GM18868 (cell line): ENCODE measurements at regions not wholly inside any gene's neighbourhood (a gene's known extent, or its start where the extent isn't known, plus 50 kb on each side); places are given as distances from the start of the nearest gene placed in this dataset.

Experiments
- ATAC-seq: cut with Tn5 transposase; IDR thresholded peaks from one replicate; pipeline ENCODE4 v1.9.1; 2021; ENCODE audit warnings: mild to moderate bottlenecking, moderate library complexity; ENCODE audit not compliant: unreplicated experiment

DNA sequence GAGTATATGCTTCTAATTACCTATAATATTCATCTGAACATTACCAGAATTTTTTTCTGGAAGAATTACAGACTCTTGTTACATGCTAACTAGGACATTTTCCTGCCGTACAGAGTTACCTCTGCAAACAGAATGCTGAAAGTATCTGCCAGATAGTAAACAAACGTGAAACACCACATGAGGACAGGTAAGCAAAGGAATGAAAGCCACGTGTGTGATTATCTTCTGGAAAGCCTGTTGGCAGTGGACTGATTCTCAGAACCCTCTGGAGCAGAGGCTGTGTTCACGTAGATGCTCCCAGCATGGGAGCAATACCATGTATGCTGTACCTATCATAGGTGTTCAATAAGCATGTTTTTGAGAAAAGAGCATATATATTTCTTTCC, 472.6 kb downstream of the ENC1 start:
- ATAC-seq = no peak

DNA sequence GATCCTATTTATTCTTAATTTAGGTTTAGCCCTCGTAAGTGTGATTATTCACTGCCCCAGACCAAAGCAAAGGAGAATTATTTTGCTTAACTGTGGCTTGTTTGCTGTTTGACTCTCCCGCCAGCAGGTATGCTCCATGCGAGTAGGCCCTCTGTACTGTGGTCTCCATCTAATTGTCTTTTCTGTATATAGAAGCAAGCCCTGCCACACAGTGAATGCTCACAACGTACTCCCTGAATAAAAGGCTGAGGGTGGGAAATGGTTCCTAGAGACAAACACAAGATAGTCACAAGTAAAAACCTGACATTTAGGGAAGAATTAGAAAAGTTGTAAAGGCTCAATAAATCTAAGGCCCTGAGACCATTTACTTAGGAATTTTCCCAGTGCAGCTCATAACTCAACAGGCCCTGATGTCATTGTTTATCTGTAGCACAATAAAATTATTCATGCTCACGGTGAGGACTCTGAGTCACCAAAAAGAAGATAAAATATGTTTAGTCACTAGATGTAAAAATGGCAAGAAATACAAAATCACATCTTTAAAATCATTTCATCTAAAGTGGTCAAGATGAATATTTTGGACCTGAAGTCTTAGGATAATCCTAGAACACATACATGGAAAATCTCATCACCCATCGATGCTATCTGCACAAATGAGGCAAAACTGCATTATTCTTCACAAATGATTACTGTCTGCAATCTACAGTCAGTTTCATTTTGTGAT, 473.2 kb downstream of the ENC1 start:
- ATAC-seq = no peak

DNA sequence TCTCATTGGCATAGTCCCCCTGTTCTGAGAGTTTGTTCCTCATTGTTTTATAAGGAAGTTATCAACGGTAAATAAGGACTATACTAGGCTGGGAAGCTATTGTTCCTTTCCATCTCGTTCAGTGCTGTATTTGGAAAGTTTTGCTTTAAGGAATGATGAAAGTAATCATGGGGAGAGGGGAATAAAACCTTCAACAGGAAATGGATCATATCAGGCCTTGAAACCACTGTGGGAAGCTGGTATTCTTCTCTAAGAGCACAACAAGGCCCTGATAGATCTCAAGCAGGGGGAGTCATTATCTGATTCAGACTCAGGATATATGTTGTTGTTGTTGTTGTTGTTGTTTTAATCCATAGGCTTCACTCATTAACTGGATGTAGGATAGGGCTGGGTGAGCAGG, 474.5 kb downstream of the ENC1 start:
- ATAC-seq = no peak

DNA sequence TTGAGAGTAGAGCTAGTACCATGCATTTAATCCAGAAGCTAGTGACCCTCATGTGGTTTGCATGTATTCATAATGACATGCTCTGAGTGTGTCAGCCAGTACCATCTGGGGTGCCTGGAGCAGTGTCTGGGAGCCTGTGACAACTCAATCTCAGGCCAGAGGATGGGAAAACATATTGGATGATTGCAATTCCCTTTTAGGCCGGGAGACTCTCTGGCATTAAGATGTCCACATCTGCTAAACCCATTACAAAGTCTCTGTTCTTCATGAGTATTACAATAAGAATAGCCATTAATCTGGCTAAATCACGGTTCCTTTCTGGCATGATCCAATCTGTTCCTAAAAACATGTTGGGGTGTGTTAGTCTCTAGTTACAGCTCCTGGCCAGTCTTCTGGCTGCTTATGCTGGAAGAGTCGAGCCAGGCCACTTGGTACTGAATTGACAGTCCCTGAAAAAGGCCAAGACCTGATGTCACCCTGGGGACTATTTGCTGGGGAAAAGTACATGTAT, 475.7 kb downstream of the ENC1 start:
- no peak for ATAC-seq

DNA sequence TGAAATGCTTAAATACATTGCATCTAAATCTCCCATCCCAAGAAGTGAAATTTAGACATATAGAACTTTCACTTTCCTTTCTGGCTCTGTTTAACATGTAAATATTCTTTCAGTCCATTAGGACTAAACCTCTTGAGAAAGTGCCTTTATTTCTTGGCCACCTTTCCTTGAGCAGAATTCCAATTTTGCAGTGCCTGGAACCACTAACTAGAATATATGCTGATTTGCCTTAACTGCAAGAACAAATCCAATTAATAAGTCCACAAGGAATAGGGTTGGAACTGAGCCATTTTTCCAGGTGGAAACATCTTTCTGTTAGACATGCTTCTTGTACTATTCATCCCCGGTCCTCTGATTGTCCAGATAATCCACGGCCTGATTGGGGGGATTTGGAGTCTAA, 478.0 kb downstream of the ENC1 start:
- no peak for ATAC-seq

DNA sequence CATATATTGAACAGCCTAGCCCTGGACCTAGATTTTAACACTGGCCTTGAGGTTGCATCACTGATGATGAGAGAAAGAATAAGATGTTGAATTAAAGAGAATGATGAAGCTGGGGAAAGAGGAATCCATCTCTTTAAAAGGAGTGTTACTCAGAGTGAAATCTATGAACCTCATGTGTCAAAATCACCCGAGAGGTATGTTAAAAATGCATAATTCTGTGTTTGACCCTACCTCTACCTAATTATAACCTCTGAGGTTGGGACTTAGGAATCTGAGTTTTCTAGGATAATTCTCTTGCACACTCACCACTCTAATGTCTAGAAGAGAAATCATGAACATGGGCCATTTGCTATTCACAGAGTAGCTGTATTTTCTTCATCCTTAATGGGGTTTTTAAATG, 479.4 kb downstream of the ENC1 start:
- no peak for ATAC-seq

DNA sequence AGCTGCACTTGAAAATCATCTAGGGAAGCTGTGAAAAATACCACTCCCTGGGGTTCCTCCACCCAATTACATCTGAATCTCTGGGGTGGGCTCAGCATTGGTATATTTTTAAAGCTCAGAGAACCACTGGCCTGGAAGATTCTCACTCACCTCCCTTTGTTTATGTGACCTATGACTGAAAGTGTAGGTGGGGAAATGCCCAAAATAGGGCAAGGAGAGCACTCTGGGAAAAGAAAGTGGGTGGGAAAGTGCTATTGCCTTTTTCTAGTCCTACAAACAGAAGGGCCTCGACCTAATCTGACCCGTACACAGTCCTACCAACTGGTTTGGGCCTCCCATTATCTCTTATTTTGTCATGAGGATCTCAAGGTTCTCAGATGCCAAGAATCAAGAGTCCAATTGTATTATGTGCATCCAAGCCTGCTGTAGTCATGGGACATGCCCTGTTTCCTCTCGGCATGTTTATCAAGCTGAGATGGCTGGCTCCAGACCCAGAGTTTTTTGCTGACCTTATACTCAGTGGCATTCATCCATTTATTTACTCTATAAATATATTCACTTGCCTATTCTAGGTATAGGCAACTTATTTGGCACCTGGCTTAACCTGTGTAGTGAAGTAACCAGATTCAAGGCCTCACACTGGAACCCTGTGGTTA, 483.7 kb downstream of the ENC1 start:
- no peak for ATAC-seq

DNA sequence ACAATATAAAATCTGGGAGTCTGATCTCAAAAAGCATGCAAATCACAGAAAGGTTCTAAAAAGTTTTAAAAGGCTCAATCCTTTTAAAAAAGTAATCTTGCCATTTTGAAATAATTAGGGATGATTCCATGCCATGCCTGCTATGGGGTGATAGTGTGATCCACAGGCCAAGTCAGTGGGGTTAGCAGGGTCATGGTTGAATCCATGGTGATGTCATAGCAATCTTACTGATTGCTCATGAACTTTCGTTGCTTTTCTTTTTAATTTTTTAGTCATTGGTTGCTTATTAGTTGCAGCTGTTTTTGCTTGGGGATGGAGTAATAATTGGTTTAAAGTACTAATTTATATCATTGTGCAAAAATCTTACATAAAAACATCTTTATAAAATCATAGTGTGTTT, 485.0 kb downstream of the ENC1 start:
- ATAC-seq = no peak

DNA sequence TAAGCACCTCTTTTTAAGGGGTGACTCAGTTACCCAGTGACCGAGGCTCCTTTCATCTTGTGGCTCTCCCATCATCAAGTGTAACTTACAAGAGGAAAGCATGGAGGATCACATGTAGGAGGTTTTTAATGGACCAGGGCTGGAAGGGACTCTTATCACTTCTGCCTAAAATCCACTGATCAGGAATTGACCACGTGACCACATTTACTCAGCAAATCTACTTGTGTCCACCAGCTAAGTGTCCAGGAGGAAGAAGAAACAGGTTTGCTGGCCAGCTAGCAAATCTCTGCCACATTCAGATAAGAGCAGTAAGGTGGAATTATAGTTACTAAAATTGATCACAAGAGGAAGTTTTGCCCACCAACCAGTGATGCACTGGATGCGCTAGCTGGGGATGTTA, 486.0 kb downstream of the ENC1 start:
- ATAC-seq = no peak

DNA sequence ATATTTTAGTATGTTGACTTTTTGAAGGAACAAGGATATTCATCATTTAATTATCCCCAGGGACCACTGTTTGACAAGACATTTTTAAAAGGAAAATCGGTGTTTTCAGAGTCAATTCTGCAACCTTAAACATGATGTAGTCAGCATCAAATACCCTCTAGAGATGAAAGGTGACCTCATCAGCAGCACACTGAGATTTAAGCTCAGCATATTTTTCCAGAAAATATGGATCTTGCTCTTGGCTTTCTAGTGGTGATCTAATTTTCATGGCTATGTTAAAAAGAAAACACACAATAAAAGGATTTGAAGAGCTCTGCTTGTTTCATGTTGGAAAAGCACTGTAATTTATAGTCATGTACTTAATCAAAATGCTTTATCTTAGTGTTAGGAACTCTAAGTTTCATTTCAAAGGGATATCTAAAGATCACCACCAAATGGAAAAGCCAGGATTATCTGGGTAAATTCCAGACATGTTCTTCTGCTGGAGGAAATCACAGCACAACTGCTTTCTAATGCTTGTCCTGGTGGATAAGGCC, 487.2 kb downstream of the ENC1 start:
- no peak for ATAC-seq

DNA sequence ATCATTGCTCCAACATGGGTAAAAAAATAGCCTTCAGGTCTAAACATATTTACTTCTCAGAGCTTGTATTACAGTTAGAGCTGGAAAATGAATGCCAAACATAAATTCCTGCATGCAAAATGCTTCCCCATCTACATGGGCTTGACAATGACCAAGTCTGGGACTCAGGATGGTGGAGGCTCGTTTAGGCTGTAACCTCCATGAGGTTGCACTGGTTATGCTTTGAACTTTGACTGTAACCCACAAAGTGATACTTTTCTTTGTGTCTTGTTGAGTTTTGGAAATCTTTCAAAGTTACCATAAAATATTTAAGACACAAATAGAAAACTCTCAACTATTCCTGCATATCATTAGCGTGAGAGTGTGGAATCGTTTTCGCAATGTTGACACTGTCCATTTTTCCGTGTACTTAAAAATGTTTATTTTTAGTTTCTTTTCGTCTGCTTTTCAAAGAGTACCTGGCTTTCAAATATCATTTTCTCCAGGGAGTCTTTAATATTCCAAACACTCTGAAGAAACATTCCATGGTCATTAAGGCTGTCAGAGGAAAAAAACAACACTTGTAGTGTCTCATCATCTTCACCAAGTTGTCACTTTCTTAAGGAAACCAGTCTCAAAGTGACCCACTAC, 487.8 kb downstream of the ENC1 start:
- no peak for ATAC-seq

DNA sequence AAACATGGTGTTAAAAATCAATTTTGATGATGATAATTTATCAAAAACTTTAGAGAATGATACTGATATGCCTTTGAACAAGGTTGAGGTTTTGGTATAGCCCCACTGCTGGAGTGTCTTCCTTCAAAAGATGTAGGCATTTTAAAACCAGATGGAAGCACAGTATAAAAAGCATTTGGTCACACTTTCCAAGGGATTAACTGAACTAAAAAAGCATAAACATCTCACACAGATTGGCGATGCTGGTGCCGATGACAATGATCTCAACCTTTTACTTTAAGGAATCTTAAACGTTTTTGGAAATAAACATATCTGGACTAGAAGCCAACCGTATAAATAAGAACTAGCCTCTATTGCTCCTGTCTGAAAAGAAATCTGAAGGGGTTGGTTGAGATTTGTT, 488.4 kb downstream of the ENC1 start:
- no peak for ATAC-seq

DNA sequence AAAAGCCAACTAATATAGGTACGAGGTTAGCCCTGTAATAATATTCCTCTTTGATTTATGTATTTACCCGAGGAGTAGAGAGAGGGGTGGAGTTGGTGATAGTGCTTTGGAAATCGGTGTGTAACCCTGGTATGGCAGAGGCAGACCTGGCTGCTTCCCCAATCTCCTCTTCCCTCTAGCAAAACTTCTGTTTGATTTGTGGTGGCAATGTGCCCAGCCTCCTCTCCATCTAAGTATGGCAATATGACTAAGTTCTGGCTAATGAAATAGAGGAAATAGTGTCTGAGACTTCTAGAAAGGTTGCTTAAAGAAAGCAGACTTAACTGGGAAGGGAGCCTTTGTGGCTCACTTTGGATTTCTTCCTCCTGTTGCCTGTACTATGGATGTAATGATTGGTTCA, 491.1 kb downstream of the ENC1 start:
- ATAC-seq = no peak

DNA sequence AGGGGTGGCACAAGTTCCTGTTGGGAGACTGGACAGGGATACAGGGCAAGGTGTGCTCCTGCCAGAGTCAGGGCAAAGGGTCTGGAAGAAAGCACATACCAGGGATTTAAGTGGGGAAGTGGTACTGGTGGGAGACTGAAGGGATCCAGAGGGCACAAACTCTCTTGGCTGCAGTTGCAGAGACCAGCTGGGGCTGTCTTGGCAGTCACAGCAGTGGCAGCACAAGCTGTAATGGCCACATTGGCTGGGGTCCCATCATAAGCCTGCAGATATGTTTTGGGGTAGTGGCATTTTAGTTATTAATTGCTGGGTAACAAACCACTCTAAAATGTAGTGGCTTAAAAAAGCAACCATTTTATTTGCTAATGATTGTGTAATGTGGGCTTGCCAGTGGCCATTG, 492.2 kb downstream of the ENC1 start:
- ATAC-seq = no peak

DNA sequence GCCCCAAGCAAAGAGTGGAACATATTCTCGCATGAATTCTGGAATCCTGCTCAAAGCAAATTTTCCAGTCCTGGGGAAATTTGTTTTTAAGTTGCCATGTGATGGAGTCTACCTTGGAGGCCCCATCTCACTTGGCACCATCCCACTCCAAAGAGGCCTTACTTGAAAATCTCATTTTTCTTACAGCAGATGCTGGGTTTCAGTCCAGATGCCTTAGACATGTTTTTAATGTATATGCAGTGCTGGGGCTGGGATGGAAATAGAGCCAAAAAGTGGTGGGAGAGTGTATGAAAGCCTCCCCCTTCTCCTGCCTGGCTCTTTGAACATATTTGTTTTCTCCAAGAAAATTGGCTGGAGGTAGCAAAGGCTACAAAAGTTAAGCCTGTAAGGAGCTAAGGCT, 493.7 kb downstream of the ENC1 start:
- no peak for ATAC-seq

DNA sequence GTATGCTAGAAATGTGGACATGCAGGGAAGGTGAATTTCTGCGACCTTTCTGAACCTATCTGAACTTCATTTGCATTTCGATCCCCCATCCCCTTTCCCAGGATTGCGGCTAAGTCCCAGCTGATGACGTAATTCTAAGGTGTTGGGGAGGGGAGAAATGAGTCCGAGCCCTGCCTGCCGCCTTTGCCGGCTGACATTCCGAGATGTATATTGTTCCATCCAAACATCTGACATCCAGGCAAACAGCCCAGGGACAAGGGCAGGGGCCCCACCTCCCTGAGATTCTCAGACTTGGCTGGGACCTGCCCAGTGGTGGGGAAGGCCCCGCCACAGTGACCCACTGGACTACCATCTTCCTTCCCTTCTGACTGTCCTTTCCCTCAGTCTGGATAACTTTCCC, 494.6 kb downstream of the ENC1 start:
- ATAC-seq = no peak

DNA sequence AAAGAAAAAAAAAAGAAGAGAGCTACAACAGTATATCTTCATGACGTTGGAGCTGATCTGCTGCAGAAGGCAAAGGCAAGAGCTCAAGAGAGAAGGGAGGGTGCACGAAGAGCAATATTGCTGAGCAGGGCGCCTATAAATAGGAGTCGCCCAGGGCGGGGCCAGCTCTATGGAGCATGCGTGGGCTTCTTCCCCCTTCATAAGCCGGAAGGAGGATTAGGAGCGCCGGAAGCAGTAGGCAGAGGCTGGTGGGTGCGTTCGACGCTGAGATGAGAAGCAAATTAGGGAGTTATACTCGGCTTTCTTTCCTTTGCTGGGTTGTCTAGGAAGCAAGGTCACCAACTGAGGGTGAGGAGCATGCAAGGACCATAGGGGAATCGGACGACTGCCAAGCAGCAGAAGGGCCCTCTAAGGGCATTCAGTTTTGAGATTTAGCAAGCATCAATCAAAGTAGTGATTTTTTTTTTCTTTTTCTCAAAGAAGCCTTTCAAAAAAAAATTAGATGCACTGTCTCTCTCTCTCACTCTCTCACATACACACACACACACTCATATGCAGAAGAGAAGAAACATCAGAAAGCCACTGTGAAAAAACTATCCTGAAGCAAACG, 496.7 kb downstream of the ENC1 start:
- no peak for ATAC-seq

DNA sequence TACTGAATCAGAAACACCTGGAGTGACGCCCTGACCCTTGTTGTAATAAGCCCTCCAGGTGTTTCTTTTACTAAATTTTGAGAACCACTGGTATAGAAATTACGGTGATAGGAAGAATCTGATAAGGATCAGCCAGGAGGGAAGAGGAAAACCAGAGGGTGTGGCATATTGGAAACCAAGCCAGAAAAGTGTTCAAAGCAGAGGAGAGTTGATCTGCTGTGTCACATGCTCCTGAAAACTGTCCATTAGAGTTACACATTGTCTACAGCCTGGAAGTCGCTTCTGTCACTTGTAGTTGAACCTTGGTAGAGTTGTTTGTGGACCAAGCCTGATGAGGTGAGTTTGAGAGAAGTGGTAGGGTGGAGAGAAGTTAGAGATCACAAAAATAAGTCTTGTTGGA, 497.4 kb downstream of the ENC1 start:
- no peak for ATAC-seq

DNA sequence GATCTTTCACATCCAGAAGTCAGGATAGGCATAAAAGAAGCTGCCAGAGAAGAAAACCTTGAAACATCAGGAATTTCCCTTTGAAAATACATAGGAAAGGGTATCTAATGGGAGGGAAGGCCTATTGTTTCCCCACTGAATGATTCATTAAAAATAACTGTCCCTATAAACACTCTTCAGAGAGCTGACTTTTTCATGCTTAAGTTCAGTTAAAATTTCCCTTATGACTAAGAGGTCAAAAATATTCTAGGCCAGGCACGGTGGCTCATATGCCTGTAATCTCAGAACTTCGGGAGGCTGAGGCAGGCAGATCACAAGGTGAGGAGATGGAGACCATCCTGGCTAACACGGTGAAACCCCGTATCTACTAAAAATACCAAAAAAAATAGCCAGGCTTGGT, 499.5 kb downstream of the ENC1 start:
- no peak for ATAC-seq

DNA sequence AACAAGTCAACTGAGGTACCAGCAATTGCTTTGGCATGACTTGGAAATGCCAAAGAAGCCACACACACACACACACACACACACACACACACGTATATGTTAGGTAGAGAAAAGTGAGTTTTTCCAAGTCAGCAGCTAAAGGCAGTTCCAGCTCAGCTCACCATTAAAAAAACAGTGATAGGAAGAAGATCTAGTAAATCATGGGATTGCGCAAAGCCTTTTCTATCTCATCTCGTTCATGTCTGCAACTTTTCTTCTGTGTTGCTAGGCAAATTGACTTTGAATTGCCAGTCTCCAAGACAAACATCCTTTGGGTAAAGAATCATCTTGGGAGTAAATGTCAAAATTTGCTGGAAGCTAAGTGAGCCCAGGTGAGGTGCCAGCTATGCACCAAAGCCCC, 500.1 kb downstream of the ENC1 start:
- ATAC-seq = no peak

DNA sequence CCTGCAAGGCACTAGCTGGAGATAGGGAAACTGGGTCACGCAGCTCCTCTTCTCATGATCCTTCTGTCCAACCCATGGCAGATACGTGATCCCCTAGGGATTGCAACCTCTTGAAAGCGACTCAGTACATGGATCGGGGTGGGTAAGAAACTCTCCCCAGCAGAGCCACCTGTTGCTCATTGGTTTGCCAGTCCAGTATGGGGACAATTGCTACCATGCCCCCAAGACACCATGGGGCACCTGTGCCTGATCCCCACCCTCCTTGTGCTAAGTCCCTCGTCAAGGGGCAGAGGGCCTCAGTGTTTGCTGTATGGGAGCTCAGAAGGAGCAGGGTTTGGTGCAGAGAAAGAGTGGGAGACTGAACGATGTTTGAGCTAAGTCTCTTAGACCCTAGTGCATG, 500.9 kb downstream of the ENC1 start:
- no peak for ATAC-seq

DNA sequence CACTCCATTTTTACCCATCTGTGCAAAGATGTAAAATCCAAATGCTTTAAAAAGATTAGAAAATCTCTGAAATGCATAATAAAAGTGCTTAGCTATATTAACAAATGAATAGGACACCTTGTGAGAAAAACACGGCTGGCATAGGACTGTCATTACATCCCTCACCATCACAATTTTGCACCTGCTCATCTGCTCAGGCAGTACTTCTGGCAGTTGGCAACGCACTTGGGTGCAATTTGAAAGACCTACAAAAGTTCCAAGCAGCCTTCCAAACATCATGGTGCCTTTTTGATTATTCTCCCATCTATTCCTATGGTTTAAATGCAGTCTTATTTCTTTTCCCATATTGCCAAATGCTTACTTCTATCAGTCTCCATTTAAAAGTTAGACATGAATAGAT, 501.8 kb downstream of the ENC1 start:
- no peak for ATAC-seq
